BJ (cell line): ENCODE measurements at regions not wholly inside any gene's neighbourhood (a gene's known extent, or its start where the extent isn't known, plus 50 kb on each side); places are given as distances from the start of the nearest gene placed in this dataset.

Experiments used
- CTCF ChIA-PET: fragments of 350-600 bp; formaldehyde crosslinking; extraction: SDS; loops from one replicate; lab custom pipeline; 2021; ENCODE audit warnings: antibody characterized with exemption, inconsistent platforms; lab: Yijun Ruan, JAX
- POLR2A ChIA-PET: fragments of 300-600 bp; sonication (Branson Sonifier 250); formaldehyde crosslinking; extraction: SDS; loops from one replicate; lab custom pipeline; 2021; ENCODE audit warnings: antibody characterized with exemption; lab: Charles Lee
- DNase-seq: peaks from one replicate; pipeline ENCODE4 v3.0.0-alpha.2; 2011; ENCODE audit warnings: low read depth
- H3K27me3 ChIP-seq: 2 replicates; pipeline ENCODE4 v1.6.0; 2011; ENCODE audit warnings: low read length; ENCODE audit not compliant: control insufficient read depth, insufficient read depth
- H3K36me3 ChIP-seq: 2 replicates; pipeline ENCODE4 v1.5.1; 2011; ENCODE audit warnings: low read length; ENCODE audit not compliant: control insufficient read depth, insufficient read depth
- H3K4me3 ChIP-seq: 2 replicates; pipeline ENCODE4 v1.5.1; 2011; ENCODE audit warnings: low read depth, mild to moderate bottlenecking, control low read depth, low read length
- CTCF ChIP-seq: IDR thresholded peaks from 2 replicates; pipeline ENCODE4 v1.5.1; 2011; ENCODE audit warnings: low read depth, mild to moderate bottlenecking, control low read depth, inconsistent platforms, low read length, moderate library complexity; ENCODE audit not compliant: insufficient read depth

- H3K27me3 ChIP-seq = no peaks in the 10 kb centered on the region
- no peaks in the 10 kb centered on the region for H3K36me3 ChIP-seq
- TF ChIP-seq CTCF = no peak
- no peak for DNase-seq
- POLR2A ChIA-PET = no interaction called here
- no peak overlapping the region for H3K4me3 ChIP-seq
- CTCF ChIA-PET = no interaction called here
Measured at GRCh38 chr6:92195796-92196195, 1223.6 kb downstream of the EPHA7 start.

- CTCF ChIA-PET = no interaction called here
Measured at GRCh38 chr6:92188016-92188415, 1231.3 kb downstream of the EPHA7 start.

GRCh38 chr6:92184933-92185332 is 1234.4 kb downstream of the EPHA7 start:
- POLR2A ChIA-PET = no interaction called here
- Histone ChIP-seq H3K27me3 (no peaks in the 10 kb centered on the region), H3K4me3 (no peak overlapping the region), H3K36me3 (no peaks in the 10 kb centered on the region)
- TF ChIP-seq CTCF = no peak
- CTCF ChIA-PET = no interaction called here
- no peak for DNase-seq

More at GRCh38 chr6:92188016-92188415, 1231.3 kb downstream of the EPHA7 start:
- no peak for DNase-seq
- no peaks in the 10 kb centered on the region for H3K27me3 ChIP-seq
- no peak overlapping the region for H3K4me3 ChIP-seq
- POLR2A ChIA-PET = no interaction called here
- no peak for TF ChIP-seq CTCF
- no peaks in the 10 kb centered on the region for H3K36me3 ChIP-seq

- no peak for TF ChIP-seq CTCF
- CTCF ChIA-PET = no interaction called here
- no peaks in the 10 kb centered on the region for H3K36me3 ChIP-seq
- H3K27me3 ChIP-seq = no peaks in the 10 kb centered on the region
- no peak for DNase-seq
- no peak overlapping the region for H3K4me3 ChIP-seq
- POLR2A ChIA-PET = no interaction called here
Measured at GRCh38 chr6:92181347-92181746, 1238.0 kb downstream of the EPHA7 start.

GRCh38 chr6:92180090-92180489 is 1239.3 kb downstream of the EPHA7 start:
- Histone ChIP-seq H3K36me3 (no peaks in the 10 kb centered on the region), H3K4me3 (no peak overlapping the region), H3K27me3 (no peaks in the 10 kb centered on the region)
- TF ChIP-seq CTCF = no peak
- CTCF ChIA-PET = no interaction called here
- POLR2A ChIA-PET = no interaction called here
- no peak for DNase-seq
